HG02852 (cell line): ENCODE measurements at regions not wholly inside any gene's neighbourhood (a gene's known extent, or its start where the extent isn't known, plus 50 kb on each side); places are given as distances from the start of the nearest gene placed in this dataset.
"Not testable (repeated sequence)": the region's sequence is repeated elsewhere in the genome, so short reads cannot be mapped to it uniquely, and the experiment has no call there.

Experiments used
- ATAC-seq: cut with Tn5 transposase; IDR thresholded peaks from one replicate; pipeline ENCODE4 v1.9.1; 2021; ENCODE audit warnings: mild to moderate bottlenecking, moderate library complexity; ENCODE audit not compliant: unreplicated experiment

DNA sequence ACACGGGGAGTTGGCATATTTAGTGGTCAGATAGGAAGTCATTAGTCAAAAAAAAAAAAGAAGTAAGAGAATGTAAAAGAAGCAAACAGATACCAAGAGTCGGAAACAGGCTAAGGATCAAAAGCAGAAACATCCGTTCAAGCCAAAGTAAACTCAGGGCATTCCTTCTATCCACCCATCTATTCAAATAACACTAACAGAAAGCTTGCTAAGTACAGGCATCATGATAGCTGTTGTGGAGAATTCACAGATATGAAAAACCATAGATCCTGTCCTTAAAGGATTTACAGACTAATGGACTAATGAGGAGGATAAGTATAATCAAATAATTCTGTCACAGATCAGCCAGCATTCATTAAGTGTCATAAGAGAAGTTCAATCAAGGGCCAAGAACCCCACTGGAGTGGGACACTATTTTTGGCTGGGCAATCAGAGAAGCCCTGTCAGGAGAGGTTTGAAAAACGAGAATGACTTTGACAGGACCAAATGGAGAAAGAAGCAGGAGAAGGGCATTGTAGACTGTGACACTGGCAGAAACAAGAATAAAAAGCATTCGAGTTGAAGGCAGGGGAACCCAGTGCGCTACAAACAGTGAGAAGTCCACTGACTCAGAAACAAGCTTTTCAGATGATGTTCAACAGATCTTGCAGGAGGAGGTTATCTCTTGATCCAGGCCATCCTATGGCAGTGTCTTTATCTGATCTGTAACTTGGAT, 154.2 kb upstream of the TSLP start:
- no peak for ATAC-seq

DNA sequence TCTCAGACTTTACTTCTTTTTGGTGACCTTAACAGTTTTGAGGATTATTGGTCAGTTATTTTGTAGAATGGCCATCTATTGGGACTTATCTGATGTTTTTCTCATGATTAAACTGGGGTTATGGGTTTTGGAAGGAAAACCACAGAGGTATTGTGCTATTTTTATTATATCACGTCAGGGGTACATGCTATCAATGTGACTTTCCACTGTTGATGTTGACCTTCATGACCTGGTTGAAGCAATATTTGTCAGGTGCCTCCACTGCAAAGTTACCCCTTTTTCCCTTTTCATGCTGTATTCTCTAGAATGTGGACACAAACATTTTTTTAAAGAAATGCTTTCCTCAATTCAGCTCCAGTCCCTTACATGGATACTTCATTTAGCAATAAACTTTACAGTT, 152.8 kb upstream of the TSLP start:
- ATAC-seq = no peak

DNA sequence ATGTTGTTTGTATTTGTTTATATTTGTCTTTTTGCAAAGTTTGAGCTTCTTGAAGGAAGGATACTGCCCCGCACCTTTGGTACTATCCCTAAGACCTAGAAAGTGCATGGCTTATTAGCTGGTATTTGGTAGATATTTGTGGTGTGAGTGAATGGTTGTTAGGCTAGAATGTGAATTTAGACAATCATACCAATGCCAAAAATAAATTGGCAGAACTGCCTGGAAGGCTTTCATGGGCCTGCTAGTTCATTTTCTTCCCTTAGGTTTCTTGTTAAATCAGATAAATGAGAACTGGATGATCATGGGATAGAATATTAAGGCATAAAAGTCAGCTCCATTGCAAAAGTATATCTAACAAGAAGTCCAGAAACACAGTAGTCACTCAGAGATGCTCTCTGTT, 147.5 kb upstream of the TSLP start:
- no peak for ATAC-seq

DNA sequence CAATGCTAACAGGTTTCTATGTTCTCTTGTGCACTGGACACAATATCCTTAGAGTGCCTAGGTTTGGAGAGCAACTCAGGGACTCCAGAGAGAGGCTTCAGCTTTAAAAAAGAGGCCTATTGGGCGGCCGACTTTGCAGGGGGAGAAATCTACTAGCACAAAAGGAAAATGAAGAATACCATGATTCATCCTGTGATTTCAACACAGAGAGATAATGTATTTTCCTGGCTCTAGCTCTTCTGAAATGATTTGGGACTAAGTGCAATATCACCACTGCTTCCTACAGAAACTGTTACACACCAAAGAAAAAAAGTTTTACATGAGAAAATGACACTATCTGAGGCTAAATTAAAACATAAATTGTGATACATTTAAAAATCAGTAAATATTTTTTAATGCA, 146.1 kb upstream of the TSLP start:
- ATAC-seq = no peak

DNA sequence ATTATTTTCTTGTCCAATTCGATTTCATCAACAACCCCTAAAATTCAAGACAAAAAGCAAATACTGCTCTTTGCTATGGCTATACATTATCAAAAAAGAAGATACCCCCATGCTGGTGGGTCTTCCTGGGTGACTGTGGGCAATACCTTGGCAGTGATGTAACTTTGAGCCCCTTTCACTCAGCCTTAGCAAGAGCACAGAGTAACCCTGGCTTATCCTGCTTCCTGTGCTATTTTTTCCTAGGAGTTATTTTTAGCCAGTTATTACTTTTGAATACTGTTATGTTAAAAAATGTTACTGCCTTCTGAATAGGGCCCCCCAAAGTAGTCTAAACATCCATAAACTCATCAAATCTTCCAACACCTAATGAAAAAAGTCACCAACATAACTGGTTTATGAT, 145.6 kb upstream of the TSLP start:
- ATAC-seq = no peak

DNA sequence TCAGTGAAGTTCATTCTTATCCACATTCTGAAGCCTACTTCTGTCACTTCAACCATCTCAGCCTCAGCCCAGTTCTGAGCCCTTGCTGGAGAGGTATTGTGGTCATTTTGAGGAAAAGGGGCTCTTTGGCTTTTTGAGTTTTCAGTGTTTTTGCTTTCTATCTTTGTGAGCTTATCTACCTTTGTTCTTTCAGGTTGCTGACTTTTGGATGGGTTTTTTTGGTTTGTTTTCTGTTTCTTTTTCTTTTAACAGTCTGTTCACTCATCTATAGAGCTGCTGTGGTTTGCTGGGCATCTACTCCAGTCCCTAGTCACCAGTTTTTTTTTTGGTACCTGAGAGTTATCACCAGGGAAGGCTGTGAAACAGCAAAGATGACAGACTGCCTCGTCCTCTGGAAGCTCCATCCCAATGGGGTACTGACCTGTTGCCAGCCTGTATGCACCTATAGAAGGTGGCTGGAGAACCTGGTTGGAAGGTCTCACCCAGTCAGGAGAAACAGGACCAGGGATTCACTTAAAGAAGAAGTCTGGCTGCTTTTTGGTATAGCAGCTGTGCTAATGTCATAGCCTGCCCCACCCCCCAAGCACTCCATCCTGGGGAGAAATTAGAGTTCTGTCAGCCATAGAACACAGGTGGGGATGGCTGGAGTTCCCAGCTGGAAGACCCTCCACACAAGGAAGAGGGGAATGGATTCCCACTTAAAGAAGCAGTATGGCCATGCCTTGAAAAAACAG, 138.6 kb upstream of the TSLP start:
- ATAC-seq = peak; percentile 97

DNA sequence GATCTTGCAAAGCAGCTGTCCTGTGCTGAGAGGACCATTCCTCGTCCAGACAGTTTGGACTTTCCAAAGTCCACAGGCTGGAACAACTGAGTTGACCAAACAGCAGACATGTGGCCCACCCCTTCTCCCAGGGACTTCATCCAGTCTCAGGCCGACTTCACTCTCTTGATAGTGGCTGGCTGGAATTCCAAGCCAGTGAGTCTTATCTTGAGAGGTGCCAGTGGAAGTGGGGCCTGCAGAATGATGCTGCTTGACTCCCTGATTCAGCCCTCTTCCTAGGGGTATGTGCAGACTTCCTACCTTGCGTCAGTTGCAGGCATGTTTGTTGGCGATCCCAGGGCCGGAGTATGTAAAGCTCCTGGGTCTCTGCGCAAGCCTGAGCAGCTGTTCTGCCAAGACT, 131.4 kb upstream of the TSLP start:
- ATAC-seq = no peak

DNA sequence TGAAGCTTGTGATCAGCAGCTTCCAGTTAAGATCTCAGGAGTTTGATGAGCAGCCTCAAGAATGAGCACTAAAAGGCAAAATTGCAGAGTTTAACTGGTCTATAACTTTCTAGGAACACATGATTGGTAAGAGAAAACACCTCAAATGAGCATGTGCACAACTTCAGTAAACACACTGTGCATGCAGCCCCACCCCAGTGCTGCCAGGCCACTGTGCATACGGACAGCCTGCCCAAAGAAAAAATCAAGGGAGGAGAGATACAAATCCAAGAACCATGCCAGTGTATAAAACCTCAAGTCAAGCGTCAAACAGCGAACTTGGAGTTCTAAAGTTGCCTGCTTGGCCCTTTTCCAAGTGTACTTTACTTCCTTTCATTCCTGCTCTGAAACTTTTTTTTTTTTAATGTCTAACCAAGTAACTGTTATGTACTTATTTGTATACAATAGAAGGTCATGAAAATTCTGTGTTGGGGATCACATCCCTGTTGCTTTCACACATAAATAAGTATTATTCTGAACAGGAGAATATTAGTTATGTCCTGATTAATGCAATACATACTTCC, 125.6 kb upstream of the TSLP start:
- no peak for ATAC-seq

DNA sequence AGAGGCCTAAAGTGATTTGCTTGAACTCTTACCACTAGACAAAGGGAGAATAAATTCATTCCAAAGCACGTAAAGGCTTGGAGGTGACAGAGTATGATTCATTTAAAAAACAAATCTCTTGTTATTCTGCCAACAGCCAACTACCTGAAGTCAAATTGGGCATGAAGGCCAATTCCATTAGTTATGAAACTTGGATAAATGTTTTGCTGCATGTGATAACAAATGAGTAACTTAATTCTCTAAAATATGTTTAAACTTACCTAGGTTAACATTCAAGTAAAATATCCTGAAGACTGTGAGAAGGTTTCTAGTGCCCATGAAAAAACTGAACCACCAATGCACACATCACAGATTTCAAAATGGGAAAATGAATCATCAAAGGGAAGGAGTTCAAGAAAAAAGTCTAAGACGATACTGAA, 120.1 kb upstream of the TSLP start:
- ATAC-seq = no peak

DNA sequence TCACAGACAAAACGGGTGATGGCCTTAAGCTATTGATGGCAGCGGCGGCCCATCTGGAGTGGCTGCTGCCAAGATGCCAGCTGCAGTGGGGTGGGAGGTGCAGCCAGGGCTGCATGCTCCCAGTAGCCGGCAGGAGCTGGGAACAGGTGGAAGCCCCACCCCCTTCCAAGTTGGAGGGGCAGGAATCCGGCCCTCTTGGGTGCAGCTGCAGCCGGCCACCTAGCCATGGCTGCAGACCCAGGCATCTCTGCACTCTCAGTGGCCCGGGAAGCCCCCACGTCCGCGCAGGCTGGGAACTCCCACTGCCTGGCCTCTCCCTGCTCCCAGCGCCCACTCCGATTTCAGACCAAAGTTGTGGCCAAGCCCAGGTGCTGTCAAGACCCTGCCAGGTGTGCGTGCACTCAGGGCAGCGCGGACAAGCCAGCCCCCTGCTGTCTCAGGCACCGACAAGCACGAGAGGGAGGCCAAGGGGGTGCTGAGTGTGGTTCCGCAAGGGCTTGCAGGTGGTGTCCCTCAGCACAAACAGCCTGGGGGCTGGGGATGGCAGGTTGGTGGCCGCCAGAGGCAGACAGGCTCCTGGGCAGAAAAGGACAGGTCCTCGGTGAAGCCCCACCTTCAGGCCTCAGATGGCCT, 115.1 kb upstream of the TSLP start:
- ATAC-seq = no peak

DNA sequence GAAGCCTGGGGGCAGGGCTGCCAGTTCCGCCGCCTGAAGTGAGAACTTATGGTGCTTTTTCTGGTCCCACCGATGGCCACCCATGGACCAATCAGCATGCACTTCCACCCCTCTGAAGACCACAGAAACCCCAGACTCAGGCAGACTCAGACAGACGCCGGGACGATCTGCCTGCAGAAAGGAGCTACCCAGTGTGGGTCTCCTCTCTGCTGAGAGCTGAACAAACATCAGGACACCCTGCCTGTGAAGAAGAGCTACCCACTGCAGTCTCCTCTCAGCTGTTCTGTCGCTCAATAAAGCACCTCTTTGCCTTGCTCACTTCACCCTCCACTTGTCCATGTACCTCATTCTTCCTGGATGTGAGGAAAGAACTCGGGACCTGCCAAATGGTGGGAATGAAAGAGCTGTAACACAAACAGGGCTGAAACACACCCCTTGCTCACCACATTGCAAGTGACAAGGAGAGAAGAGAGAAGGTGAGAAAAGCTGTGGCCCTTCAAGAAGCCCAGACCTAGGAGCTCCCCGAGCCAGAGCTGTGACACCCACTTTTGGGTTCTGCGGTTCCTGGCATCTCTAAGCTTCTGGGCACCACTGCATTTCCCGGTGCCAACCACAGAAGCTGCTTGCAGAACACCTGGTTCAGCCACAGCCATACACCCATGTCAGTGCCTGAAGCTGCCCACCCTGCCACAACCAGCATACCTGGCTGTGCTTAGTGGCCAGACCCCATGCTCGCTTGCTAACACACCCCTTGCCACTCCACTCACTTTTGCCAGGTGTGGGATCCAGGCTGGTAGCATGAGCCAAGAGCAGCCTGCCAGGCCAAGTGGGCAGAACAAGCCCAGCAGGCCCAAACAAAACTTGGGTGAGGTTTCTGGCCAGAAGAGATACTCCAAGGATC, 114.3 kb upstream of the TSLP start:
- ATAC-seq = no peak

DNA sequence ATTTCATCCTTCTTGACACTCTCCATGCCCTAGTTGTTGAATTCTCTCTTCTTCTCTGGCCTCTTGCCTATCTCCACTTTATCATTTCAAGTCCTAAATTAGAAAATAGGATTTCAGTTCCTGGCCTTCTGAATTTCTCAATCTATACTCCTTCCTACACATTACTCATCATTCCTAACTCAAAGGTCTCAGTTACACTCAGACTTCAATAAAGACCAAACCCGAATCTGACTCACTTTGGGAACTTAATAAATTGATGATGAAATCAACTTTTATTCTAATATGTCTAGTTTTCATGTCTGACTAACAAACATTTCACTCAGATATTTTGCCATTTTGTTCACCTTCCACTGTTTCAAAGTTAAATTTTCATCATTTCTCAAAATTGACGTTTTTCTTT, 113.6 kb upstream of the TSLP start:
- no peak for ATAC-seq

DNA sequence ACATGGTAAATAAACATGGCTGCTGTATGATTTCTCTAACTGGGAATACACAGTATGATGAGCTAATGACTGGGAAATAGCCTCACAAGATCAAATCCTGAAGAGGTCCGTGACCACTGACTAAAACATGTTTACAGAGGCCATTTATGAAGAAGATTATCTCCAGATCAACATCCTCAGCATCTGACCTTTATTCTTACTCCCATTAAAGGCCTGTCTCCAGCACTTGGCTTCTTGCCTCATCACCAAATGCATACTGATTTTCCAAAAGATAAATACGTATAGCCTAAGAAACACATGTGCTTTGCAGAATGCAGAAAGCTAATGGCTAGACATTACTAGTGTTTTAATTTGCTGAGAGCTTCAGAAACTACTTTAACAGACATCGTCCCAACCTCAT, 108.0 kb upstream of the TSLP start:
- no peak for ATAC-seq

DNA sequence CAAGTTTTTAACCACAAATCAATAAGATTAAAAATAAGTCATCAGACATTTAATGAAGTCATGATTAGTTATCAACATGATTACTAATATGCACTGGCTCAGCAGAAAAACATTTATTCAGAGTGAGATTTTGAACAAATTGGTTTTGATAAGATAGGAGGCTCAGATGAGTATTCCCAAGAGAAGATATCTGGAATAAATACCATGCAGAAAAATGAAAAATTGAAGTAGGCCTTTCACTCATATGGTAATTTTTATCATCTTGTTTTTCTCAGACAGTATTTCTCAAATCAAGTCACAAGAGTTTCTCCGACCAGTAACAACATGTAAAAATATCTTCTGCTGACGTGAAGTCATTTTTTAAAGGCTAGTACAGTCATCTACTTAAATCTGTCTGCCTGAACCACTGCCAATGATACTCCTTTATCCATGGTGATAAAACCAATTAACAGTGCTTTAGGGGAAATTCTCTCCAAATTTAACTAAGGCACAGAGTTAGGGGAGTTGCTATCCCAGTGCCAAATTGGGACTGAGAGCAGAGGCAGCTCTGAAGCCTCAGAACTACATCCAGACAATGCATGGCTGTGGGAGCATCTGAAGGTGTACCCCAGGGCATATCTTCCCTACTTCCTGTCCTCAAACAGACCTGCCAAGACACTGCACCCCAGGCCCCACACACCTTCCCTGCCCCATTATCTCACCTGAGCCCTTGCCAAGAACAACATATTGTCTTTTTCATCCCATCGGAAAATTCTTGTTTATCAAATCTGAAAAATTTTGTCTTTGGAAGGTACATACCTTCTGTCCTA, 105.5 kb upstream of the TSLP start:
- no peak for ATAC-seq

DNA sequence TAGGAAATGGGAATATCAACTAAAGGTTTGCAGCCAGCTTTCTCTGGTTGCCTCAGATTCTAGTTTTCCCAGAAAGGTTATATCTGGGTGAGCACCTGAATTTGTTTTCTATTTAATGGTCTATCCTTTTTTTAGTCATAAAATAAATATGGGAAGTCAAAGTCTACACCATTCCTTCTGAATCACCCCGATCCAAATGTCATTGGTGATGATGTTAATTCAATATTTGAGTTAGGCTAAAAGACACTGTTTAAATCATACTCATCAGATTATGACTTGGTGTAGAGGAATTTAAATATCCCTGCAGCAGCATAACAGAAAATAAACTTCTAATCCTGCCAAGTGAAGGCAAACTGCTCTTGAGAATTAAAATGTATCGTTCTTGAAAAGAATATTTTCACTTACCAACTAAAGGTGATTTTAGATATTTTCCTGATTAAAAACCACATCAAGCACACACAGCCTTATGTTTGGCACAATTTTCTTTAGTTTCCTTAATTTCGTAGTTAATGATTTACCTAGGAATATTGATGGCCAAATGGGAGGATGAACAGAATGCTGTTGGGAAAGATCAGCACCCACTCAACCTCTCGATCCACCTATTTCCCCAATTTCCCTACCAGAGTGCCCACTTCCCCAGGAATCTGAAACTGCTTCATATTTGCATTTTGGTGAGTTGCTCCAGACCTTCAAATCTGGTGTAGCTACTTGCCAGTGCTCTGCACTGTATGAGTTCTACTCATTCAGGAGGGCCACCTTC, 103.1 kb upstream of the TSLP start:
- ATAC-seq = no peak

DNA sequence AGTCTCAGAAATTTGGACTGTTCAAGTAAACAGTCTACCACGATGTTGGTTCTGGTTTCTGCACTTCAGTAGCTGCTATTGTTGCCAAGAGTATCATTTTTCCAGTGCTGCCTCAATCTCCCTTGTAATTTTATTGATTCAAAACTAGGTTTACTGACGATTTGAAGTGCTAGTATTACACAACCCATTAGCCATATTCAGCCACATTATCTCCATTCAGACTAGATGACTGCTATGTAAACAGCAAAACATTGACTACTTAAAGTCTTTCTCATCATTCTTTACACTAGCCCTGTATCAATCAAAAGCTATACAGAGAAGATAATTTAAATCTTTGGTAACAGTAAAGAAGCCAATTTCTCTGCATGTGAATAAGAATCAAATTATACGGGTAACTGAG, 102.0 kb upstream of the TSLP start:
- ATAC-seq = no peak

DNA sequence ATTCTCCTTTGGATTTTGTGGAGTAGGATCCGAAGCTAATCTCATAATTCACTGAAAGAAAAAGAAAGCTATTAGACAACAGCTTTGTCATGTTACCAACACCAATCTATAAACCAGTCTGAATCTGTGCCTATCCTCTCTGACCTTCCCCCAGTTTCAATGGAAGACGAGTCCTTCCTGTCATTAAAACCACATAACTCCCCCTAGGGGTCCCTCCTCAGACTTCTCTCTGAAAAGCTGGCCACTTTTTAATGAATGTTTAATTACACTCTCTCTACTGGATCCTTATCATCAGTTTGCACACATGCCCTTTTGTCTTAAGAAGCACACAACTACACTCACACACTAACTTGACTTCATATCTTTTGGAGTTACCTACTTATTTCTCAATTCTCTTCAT, 98.0 kb upstream of the TSLP start:
- no peak for ATAC-seq

DNA sequence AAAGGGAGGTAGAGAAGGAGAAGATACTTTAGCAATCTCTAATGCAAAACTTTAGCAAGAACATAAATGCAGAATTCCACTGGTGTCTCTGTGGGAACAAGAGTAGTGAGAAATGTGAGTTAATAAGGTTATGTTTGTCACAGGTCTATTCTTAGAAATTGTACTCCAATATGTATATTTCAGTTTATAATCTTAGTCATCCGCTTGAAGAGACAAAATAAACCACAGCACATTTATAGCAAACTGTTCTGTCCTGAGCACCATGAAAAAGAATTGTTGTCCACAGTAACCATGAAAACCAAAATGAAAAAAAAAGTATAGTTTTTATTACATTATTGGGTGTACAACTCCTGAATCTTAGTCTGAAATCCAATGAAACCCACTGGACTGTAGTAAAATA, 93.6 kb upstream of the TSLP start:
- no peak for ATAC-seq

DNA sequence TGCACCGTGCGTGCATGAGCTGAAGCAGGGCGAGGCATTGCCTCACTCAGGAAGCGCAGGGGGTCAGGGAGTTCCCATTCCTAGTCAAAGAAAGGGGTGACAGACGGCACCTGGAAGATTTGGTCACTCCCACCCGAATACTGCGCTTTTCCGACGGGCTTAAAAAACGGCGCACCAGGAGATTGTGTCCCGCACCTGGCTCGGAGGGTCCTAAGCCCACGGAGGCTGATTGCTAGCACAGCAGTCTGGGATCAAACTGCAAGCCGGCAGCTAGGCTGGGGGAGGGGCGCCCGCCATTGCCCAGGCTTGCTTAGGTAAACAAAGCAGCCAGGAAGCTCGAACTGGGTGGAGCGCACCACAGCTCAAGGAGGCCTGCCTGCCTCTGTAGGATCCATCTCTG, 85.6 kb upstream of the TSLP start:
- not testable (repeated sequence) for ATAC-seq
